GM12891 (cell line): ENCODE measurements at regions not wholly inside any gene's neighbourhood (a gene's known extent, or its start where the extent isn't known, plus 50 kb on each side); places are given as distances from the start of the nearest gene placed in this dataset.

Experiments
- POLR2AphosphoS5 ChIP-seq: IDR thresholded peaks from 2 replicates; pipeline ENCODE4 v1.6.1; 2011; ENCODE audit warnings: low read depth, low read length, control low read depth
- TAF1 ChIP-seq: IDR thresholded peaks from 2 replicates; pipeline ENCODE4 v1.6.1; 2011; ENCODE audit warnings: low read depth, low read length, control low read depth

- TF ChIP-seq POLR2AphosphoS5 (no peak), TAF1 (no peak)
Measured at GRCh38 chr2:192735447-192735846, 540.7 kb upstream of the TMEFF2 start.
